ENCODE measurements at regions not wholly inside any gene's neighbourhood (a gene's known extent, or its start where the extent isn't known, plus 50 kb on each side); places are given as distances from the start of the nearest gene placed in this dataset.

- TF ChIP-seq, protein P1, sequence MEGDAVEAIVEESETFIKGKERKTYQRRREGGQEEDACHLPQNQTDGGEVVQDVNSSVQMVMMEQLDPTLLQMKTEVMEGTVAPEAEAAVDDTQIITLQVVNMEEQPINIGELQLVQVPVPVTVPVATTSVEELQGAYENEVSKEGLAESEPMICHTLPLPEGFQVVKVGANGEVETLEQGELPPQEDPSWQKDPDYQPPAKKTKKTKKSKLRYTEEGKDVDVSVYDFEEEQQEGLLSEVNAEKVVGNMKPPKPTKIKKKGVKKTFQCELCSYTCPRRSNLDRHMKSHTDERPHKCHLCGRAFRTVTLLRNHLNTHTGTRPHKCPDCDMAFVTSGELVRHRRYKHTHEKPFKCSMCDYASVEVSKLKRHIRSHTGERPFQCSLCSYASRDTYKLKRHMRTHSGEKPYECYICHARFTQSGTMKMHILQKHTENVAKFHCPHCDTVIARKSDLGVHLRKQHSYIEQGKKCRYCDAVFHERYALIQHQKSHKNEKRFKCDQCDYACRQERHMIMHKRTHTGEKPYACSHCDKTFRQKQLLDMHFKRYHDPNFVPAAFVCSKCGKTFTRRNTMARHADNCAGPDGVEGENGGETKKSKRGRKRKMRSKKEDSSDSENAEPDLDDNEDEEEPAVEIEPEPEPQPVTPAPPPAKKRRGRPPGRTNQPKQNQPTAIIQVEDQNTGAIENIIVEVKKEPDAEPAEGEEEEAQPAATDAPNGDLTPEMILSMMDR (IDR thresholded peaks at IDR 0.05) = no peak
- TF ChIP-seq EP300 (IDR thresholded peaks at IDR 0.05) = no peak
These were observed 262.0 kb upstream of the FERD3L start for GRCh38 chr7:19407270-19407669.
